ENCODE measurements at regions not wholly inside any gene's neighbourhood (a gene's known extent, or its start where the extent isn't known, plus 50 kb on each side); places are given as distances from the start of the nearest gene placed in this dataset.

GRCh38 chr5:110064603-110065268 is 375.0 kb downstream of the MAN2A1 start:
- DNase-seq (ENCODE audit: low read depth in 4 of 4, low spot score in 3 of 4): no peak

- no peak for DNase-seq (ENCODE audit: low read depth in 4 of 4, low spot score in 3 of 4)
Observed at GRCh38 chr5:110070836-110071235, 381.1 kb downstream of the MAN2A1 start.

GRCh38 chr5:110072651-110073050 is 382.9 kb downstream of the MAN2A1 start:
- no peak for DNase-seq (ENCODE audit: low read depth in 4 of 4, low spot score in 3 of 4)

- DNase-seq (ENCODE audit: low read depth in 4 of 4, low spot score in 3 of 4): no peak
Observed at GRCh38 chr5:110073534-110073933, 383.8 kb downstream of the MAN2A1 start.

- DNase-seq (ENCODE audit: low read depth in 4 of 4, low spot score in 3 of 4): no peak
Observed at GRCh38 chr5:110075656-110076055, 385.9 kb downstream of the MAN2A1 start.

- DNase-seq (ENCODE audit: low read depth in 4 of 4, low spot score in 3 of 4): no peak
Observed at GRCh38 chr5:110077147-110077546, 387.4 kb downstream of the MAN2A1 start.

GRCh38 chr5:110082194-110082593 is 392.5 kb downstream of the MAN2A1 start:
- no peak for DNase-seq (ENCODE audit: low read depth in 4 of 4, low spot score in 3 of 4)

- no peak for DNase-seq (ENCODE audit: low read depth in 4 of 4, low spot score in 3 of 4)
Observed at GRCh38 chr5:110082863-110083262, 393.1 kb downstream of the MAN2A1 start.

- no peak for DNase-seq (ENCODE audit: low read depth in 4 of 4, low spot score in 3 of 4)
Observed at GRCh38 chr5:110085826-110086225, 396.1 kb downstream of the MAN2A1 start.

GRCh38 chr5:110086658-110087388 is 397.1 kb downstream of the MAN2A1 start:
- DNase-seq (ENCODE audit: low read depth in 4 of 4, low spot score in 3 of 4): no peak

- DNase-seq (ENCODE audit: low read depth in 4 of 4, low spot score in 3 of 4): no peak
Observed at GRCh38 chr5:110087829-110088228, 398.1 kb downstream of the MAN2A1 start.

- DNase-seq (ENCODE audit: low read depth in 4 of 4, low spot score in 3 of 4): no peak
Observed at GRCh38 chr5:110088676-110089436, 399.1 kb downstream of the MAN2A1 start.

GRCh38 chr5:110092955-110093785 is 403.4 kb downstream of the MAN2A1 start:
- no peak for DNase-seq (ENCODE audit: low read depth in 4 of 4, low spot score in 3 of 4)

GRCh38 chr5:110094109-110094508 is 404.4 kb downstream of the MAN2A1 start:
- DNase-seq (ENCODE audit: low read depth in 4 of 4, low spot score in 3 of 4): no peak

GRCh38 chr5:110094548-110094947 is 404.8 kb downstream of the MAN2A1 start:
- no peak for DNase-seq (ENCODE audit: low read depth in 4 of 4, low spot score in 3 of 4)

GRCh38 chr5:110096419-110096818 is 406.7 kb downstream of the MAN2A1 start:
- DNase-seq (ENCODE audit: low read depth in 4 of 4, low spot score in 3 of 4): no peak

- DNase-seq (ENCODE audit: low read depth in 4 of 4, low spot score in 3 of 4): no peak
Observed at GRCh38 chr5:110099572-110099971, 409.8 kb downstream of the MAN2A1 start.

- DNase-seq (ENCODE audit: low read depth in 4 of 4, low spot score in 3 of 4): no peak
Observed at GRCh38 chr5:110103081-110103480, 413.4 kb downstream of the MAN2A1 start.

- DNase-seq (ENCODE audit: low read depth in 4 of 4, low spot score in 3 of 4): no peak
Observed at GRCh38 chr5:110104060-110104725, 414.5 kb downstream of the MAN2A1 start.

Data from right renal pelvis (tissue), 4 donors.